ENCODE measurements at regions not wholly inside any gene's neighbourhood (a gene's known extent, or its start where the extent isn't known, plus 50 kb on each side); places are given as distances from the start of the nearest gene placed in this dataset.
A peak's percentile ranks its signal among the peaks of the same experiment; 100 is the strongest.

DNA sequence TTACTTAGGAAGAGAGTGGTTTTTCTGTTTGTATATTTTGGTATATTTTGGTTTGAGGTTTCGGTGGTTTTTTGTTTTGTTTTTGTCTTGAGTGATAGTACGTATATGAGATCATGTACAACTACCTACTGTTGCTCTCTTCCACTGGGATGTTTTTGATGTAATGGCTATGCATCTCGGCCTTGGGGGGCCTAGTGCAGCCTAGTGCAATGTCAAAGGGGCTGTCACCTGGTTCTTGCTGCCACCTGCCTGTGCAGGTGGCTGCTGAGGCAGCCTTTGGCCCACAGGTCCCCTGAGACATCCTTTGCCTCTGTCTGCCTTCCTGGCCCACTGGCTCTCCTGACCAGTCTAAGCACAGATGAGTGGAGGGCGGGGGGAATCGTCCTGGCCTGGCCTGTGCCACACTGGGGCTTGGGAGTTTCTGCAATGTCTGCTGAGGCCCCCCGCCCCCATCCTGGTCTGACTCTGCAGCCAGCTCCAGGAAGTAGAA is 546.6 kb downstream of the CD83 start:
- no peak for DNase-seq (ENCODE audit: low read depth)

DNA sequence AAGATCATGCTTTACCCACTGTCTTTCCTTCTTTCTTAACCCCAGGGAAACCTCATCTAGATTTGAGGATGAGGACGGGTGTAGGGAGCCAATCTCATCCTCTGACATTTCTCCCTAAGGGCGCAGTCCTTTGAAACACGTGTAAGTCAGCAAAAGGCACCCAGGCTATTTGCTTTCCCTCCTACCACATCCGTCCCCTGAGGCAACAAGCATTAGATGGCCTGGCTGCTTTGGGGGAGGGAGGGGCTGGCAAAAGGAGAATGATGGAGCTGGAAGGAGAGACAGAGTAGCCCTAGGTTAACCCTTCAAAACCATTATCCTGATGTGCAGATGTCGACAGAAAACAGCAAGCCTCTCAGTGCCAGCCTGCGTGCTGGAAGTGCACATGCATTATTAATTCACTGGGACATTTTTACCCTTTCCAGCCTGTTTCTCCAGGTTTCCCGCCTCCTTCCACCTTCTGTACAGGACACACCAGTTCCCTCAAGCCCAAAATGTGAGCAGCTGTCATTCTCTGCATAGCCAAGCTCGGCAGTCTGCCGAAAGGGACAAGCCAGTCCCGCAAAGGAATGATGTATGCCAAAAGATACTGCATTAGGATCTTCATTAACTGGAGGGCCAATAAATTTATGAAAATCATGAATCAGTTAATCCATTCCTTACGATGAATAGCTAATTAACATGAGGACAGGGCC is 547.2 kb downstream of the CD83 start:
- no peak for DNase-seq (ENCODE audit: low read depth)

DNA sequence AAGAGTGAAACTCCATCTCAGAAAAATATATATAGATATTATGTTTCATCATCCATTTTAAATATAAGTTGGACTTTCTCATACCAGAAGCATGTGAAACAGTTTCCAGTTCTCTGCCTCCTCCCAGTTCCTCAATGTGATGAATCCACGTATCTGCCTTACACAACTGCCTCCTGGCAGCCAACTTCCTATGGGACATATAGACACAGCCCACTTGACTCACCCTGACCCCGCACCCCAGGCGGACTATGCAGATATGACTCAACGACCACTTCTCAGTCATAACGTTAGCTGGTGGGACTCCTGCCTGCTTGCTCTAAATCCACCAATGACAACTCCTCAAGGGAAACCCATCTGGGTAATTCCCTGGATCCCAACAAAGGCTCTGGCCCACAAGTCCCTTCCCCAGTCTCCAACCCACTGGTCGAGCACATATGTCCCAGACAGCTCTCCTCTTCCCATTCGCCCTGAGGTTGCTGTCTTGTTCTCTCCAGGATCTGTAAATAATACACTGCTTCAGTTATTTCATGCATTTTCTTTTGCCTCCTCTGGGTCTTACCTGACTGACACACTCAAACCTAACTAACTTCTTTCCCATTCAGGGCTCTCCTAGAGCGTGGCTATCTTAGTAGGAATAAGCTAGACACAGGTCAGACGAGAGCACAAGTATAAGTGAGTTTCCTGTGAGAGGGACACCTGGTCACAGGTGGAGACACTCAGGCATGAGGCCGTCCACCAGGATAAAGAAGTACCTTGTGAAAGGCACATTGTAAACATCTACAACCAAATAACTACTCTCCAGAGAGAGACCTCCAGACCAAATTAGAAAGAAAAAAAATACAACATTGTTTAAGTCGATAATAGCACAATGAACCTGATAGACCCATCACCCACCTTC is 548.5 kb downstream of the CD83 start:
- DNase-seq (ENCODE audit: low read depth) = peak; percentile 75

DNA sequence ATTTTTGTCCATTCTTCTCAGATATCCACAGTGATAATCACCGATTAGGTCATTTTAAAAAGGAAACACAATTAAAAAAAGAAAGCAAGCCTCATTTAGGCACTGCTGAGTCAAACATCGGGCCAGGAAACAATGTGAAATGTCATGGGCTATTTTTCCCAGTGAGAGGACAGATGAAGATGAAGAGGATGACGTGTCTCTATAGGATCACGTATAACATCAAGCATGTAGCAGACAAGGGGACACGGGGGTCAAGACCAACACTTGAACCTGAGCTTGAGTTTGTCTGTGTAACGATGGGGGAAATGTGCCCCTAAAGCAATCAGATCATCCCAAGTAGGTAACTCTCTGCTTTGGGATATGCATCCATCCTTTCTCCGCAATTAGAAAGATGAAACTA is 553.2 kb downstream of the CD83 start:
- no peak for DNase-seq (ENCODE audit: low read depth)

DNA sequence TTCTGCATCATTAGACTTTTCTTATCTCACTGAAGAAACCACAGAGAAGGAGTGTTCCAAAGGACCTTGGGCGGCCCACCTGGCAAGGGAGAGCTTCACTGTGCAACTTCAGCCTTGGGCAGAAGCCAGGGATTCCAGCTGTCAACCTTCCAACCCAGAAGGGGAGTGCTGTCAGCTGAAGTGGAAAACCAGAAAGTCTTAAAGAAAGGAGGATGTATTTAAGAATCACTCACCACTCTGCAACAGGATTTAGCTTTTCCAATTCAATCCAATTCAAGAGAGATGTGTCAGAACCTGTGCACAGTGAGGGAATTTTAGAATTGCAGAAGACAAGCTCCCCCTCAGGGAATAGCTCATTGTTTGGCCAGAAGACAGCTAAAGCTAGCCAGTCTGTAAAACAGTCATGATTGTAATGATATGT is 553.7 kb downstream of the CD83 start:
- no peak for DNase-seq (ENCODE audit: low read depth)

DNA sequence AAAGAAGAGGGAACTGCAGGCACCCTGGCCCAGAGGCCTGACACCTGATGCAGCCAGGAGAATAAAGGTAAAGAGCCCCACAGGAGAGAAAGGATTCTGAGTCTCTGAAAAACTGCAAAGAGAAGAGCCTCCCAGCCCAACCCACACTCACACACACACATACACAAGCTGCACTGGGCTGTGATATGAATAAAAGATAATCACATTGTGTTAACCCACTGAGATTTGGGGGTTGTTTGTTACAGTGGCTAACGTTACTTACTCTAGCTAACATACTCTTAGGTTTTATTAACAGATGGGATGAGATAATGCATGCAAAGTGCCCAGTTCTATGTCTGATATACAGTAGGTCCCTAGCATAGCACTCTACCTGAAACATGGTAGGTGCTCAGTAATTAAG is 554.4 kb downstream of the CD83 start:
- no peak for DNase-seq (ENCODE audit: low read depth)

DNA sequence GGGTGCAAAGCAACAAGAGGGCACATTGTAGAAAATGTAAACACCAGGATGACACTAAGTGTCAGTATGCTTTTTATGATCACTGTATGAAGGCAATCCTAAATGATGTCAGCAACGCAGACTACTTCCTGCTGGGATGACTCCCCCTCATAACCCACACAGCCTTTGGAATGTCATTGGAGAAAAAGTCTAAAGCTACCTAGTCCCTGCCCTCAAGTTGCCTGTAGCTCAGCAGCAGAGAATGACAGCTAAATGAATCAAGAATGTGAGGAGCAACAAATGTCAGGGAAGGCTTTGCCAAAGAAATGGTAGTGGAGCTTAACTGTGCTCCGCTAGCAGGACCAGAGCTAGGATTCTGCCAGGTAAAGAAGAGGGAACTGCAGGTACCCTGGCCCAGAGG is 555.6 kb downstream of the CD83 start:
- DNase-seq (ENCODE audit: low read depth) = no peak

DNA sequence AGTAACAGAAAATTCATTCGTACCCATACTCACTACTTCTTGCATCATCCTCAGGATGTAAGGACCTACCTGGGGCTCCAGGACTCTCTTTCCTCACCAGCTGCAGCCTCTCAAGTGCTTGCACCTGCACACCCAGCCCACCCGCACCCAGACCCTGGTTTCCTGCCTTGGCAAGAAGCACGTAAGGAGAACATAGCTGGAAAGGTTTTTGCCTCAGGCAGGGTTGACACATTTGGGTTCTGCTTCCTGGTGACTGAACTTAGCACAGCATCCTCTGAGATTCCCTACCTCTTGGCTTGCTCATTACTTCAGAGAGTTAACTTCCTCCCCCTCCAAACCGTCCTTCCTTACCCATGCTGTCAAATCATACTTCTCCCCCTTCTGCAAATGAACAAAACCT is 556.9 kb downstream of the CD83 start:
- no peak for DNase-seq (ENCODE audit: low read depth)

DNA sequence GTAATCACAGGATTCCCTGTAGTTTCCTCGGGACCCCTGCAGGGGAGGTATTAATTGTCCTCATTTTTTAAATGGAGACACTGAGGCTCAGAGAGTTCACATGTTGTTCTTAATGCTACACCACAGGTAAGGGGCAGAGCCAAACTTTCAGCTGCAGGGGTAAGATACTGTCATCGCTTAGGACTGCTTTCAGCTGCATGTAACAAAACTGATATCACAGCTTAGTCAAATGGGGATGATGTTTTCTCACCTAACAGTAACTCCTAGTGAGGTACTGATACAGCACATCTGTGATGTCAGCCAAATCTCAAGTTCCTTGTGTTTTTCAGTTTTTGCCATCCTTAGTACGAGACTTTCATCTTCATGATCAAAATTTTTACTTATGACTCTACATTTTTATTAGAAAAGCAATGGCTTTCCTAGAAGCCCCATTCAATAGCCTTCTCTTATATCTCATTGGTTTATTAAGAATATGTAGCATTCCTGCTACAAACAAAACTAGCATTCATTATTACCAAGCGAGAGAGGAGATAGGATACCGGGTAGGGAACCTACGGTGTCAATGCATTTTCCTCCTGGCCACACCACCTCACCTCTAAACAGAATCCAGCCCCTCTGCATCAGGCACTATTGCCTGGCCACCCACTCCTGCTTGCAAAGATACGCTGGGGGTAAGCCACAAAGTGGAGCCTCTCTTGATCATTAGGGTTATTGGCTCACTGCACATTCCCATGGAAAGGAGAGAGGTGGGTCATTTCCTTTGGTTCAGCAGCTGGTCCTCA is 557.5 kb downstream of the CD83 start:
- no peak for DNase-seq (ENCODE audit: low read depth)

DNA sequence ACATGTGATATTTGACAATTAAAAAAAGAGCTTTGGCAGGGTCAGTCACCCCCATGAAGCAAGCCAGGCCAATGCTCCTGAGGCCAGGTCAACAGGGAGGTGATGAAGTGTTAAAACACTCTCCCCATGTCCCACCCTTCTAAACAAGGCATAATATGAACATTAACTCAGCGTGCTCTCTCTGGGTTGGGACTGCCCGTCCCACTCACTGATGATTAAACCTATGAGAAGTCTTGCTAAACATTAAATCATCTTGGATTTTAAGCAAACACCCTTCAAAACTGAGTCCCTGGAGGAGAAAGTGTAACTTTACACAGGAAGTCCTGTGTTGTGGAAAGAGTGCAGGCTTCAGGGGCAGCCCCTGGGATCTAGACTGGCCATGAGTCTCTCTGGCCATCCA is 558.5 kb downstream of the CD83 start:
- DNase-seq (ENCODE audit: low read depth) = no peak

DNA sequence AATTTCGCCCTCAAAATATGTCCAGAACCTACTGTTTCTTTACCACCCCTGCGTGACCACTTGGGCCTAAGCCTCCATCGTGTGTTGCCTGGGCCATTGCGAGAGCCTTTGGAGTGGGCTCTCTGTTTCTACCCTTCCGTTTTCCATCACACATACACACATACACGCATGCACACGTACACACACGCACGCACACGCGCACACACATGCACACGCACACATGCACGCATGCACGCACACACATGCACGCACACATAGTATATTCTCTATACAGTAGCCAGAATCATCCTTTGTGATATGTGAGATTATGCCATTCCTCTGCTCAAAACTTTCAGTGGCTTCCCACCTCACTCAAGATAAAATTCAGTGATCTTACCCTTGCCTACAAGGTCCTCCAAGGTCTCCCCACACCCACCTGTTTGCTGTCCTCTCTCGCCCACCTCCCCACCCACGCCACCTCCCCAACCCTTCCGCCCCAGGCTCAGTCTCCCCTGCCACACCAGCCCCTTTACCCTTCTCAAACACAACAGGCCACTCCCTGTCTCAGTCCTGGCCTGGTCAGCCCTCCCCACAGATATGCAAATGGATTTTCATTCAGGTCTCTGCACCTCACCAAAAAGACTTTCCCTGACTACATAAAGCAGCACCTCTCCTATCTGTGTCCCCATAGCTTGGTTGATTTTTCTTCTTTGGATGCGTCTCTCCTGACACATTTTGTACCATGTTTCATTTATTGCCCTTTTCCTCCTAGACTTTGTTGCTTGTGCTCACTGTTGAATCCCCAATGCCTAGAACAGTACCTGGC is 559.6 kb downstream of the CD83 start:
- no peak for DNase-seq (ENCODE audit: low read depth)

DNA sequence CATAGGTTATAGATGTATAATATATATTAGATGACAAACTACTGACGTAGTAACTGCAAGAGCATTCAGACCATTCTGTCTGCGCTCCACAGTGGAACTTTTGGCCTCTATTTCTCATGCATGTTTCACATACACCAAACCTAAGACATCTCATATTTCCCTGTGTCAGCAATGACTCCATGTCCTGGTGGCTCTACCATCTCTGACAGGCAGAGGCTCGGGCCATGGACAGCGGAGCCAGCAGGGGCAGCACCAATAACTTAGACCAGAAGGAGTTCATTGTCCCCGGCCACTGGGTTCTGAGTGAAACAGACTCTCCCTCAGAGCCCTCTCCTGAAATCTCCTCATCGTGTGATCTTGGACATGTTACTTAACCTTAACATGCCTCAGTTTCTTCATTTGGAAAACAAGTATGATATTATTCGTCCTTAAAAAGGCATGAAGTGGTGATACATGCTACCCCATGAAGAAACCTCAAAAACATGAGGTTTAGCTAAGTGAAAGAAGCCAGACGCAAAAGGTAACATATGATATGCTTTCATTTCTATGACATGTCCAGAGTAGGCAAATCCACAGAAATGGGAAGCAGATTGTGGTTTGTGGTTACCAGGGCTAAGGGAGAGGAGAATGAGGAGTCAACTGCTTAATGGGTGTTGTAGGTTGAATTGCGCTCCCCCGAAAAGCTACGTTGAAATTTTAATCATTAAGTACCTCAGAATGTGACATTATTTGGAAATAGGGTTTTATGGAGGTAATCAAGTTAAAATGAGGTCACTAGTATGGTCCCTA is 564.0 kb upstream of the JARID2 start:
- DNase-seq (ENCODE audit: low read depth) = no peak

DNA sequence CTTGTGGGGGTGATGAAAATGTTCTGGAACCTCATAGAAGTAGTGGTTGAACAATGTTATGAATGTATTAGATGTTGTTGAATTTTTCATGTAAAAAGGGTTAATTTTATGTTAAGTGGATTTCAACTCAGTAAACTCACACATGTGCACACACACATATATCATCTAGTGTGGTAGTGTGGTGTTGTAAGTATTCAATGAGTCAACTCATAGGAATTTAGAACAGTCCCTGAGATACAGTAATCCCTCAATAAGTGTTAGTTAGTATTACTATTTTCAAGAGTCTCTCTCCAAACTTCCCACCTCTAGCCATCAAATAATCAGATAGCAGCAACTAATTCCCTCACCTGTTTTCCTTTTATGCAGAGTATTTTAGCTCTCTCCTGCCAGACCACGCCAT is 563.1 kb upstream of the JARID2 start:
- DNase-seq (ENCODE audit: low read depth) = no peak

DNA sequence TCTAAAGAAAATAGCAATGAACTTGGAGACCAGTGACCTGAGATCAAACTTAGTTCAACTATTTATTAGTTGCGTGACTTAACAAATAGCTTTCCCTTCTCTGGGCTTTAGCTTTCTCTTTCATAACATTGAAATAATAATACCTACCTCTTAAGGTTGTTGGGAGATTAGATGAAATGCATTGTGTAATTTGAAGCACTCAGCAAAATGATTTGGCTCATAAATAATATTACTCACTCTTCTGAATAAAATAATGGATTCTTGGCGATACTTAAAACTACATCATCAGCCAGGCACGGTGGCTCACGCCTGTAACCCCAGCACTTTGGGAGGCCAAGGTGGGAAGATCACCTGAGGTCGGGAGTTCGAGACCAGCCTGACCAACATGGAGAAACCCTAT is 556.2 kb upstream of the JARID2 start:
- DNase-seq (ENCODE audit: low read depth) = no peak

DNA sequence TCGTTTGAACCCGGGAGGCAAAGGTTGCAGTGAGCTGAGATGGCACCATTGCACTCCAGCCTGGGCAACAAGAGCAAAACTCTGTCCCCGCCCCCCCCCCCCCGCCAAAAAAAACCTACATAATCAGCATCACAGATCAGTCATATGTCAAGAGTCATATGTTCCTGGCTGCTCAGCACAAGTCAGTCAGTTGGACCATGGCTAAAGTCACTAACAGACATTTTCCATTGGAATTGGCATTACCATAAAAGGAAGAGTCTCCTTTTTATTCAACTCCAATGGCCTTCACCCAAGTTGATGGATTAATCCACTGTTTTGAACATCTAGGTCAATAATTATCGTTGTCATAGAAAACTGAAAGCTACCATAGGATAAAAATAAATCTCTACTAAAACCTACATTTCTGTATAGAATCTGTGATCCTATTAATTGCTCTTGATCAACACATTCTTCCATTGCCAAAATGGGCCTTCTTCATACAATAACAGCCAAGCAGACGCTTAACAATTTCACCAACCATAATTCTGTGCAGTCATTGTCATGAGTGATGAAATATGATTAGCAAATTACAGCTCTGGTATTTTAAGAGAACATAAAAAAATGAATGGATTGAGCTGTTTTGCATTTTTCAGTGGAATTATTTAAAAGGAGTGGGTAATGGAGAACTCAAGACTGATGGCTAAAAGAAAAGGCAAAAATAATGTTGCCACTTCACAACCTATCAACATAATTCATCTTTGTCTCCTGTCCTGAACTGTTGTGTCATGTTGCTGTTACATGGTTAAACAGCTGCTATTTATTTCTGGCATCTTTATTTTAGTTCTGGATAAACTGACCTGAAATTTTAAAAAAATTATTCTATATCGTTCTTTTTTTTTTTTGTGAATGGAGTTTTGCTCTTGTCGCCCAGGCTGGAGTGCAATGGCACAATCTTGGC is 555.5 kb upstream of the JARID2 start:
- no peak for DNase-seq (ENCODE audit: low read depth)

DNA sequence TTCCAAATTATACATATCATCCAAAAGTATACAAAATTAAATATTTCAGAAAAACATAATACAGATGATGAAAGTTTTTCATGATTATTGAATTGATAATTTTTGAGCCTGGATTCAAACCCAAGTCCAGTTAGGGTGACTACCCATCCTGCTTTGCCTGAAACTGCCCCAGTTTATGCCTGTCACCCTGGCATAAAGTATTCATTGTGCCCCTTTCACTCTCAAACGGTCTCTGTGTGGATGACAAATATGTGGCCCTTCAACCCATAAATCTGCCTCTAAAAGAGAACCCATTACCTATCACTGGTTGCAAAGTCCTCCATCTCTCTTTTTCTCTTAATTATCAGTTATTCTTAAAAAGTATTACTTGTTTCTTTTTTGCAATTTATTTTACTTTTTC is 553.7 kb upstream of the JARID2 start:
- DNase-seq (ENCODE audit: low read depth) = no peak

DNA sequence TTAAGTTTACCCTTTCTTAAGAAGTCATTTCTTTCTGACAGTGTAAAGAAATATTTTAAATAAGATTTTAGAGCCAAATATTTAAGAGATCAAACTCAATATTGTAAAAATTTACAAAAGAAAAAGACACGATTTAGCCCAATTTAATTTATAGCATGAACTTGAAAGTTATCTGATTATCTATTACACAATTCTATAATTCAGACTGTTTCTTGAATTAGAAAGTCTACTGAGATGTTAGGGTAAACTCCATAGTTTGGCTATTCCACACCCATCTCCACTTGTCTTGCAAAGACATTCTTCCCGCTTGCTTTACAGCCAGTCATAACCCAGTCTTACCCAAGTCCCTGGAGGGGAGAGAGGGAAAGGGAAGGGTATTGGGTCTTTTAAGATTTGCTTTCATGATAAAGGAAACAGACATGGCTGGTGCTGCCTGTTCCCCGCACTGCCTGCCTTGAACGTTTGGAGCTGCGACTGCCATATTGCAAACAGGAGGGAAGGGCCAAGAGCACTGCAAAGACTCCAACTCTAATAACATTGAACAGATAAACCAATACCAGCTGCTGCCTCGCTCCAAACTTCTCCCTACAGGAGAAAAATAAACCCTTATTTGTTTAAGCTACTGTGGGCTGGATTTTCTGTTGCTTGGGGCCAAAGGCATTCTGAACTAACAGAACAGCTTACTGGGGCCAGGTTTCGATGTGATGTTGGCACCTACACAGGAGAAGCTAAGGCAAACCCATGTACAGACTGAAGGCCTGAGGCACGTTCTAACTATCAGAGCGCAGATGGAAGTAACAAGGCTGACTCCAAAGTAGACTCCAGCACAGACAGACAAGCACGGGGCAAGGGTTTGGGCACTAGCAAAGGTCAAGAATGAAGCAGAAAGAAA is 552.3 kb upstream of the JARID2 start:
- no peak for DNase-seq (ENCODE audit: low read depth)

DNA sequence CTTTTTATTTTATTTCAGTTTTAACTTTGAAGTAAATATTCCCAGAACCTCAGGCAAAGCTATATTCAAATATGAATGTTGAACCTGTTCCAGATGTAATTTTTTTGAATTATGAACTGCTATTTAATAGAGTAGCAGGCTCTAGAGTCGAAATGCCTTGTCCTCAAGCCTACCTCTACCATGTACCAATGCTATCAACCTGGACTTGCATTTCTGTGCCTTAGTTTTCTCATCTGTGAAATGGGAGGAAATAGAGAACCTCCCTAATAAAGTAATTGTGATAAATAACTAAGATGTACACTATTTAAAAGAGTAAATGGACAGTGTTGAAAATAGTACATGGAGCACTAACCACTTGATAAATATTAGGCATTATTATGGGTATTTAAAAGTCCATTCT is 551.6 kb upstream of the JARID2 start:
- DNase-seq (ENCODE audit: low read depth) = no peak

DNA sequence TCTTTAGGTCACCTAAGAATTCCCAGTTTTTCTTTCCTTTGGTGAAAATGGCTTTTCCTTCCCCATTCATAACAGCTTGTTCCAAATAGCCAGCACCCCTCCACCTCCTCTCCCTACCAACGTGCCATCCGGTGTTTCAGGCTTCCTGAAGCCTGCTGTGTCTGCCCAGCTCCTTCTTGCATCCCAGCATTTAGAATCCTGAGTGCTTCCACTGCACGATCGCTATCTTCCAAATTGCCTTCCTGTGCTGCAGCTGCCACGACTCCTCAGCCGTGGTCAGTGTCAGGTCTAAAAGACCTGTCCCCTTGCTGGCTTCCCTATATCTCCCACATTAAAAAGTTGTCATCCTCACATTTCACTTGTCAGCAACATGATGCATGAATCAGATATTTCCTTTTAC is 550.3 kb upstream of the JARID2 start:
- DNase-seq (ENCODE audit: low read depth) = no peak

Data from GM04504 (cell line).